ENCODE measurements at regions not wholly inside any gene's neighbourhood (a gene's known extent, or its start where the extent isn't known, plus 50 kb on each side); places are given as distances from the start of the nearest gene placed in this dataset.

DNA sequence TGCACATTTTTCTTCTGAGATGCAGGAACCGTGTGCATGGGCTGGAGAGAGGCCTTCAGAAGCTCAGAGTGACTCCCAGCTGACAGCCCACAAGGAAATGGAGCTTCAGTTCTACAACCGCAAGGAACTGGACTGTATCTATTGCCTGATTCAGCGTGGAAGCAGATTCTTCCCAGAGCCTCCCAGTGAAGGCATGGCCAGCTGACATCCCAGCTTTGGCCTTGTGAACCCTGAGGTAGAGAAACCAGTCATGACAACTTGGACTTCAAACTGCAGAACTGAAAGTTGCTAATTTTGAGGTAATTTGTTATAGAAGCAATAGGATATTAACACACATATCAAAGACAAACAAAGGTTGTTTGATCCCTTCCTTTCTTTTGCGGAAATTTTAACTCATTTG, 94.3 kb upstream of the NOX3 start:
- H3K9me3 ChIP-seq: no peaks in the 10 kb centered on the region
- H3K27ac ChIP-seq: no peak overlapping the region
- TF ChIP-seq, protein P1, sequence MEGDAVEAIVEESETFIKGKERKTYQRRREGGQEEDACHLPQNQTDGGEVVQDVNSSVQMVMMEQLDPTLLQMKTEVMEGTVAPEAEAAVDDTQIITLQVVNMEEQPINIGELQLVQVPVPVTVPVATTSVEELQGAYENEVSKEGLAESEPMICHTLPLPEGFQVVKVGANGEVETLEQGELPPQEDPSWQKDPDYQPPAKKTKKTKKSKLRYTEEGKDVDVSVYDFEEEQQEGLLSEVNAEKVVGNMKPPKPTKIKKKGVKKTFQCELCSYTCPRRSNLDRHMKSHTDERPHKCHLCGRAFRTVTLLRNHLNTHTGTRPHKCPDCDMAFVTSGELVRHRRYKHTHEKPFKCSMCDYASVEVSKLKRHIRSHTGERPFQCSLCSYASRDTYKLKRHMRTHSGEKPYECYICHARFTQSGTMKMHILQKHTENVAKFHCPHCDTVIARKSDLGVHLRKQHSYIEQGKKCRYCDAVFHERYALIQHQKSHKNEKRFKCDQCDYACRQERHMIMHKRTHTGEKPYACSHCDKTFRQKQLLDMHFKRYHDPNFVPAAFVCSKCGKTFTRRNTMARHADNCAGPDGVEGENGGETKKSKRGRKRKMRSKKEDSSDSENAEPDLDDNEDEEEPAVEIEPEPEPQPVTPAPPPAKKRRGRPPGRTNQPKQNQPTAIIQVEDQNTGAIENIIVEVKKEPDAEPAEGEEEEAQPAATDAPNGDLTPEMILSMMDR (IDR thresholded peaks at IDR 0.05): no peak
- H3K36me3 ChIP-seq: no peaks in the 10 kb centered on the region
- no peak overlapping the region for H3K4me3 ChIP-seq
- no peaks in the 10 kb centered on the region for H3K4me1 ChIP-seq
- H3K27me3 ChIP-seq: no peaks in the 10 kb centered on the region
- intact Hi-C loops (cut with DNase I): no loop called here
- no peak for DNase-seq (ENCODE audit: low spot score in 2 of 2)

GRCh38 chr6:155549028-155549798, 93.6 kb upstream of the NOX3 start:
- TF ChIP-seq, protein P1 (IDR thresholded peaks at IDR 0.05): no peak
- Histone ChIP-seq H3K27me3 (no peaks in the 10 kb centered on the region), H3K4me1 (no peaks in the 10 kb centered on the region), H3K4me3 (no peak overlapping the region), H3K36me3 (no peaks in the 10 kb centered on the region), H3K9me3 (no peaks in the 10 kb centered on the region), H3K27ac (no peak overlapping the region)
- intact Hi-C loops (cut with DNase I): no loop called here
- DNase-seq (ENCODE audit: low spot score in 2 of 2): no peak

DNA sequence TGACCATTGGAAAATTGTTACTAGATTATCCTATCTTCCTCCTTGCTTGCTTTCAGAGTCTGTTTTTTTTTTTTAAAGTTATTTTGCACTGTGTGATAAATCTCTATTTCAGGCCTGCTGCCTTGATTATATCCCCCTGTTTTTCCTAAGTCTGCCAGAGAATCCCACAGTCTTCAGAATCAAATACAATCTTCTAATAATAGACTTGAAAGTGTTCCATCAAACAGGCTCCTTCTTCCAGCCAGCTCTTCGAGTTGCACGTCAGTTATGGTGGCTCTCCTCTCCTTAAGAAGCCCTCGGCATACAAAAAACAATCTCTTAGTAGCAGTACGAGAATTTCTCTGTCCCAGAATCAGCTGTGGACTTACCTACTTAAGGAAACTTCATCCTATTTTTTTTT, 92.9 kb upstream of the NOX3 start:
- DNase-seq (ENCODE audit: low spot score in 2 of 2): no peak
- Histone ChIP-seq H3K36me3 (no peaks in the 10 kb centered on the region), H3K4me1 (no peaks in the 10 kb centered on the region), H3K9me3 (no peaks in the 10 kb centered on the region), H3K27ac (no peak overlapping the region), H3K4me3 (no peak overlapping the region), H3K27me3 (no peaks in the 10 kb centered on the region)
- TF ChIP-seq, protein P1 (IDR thresholded peaks at IDR 0.05): no peak
- intact Hi-C loops (cut with DNase I): no loop called here

GRCh38 chr6:155544677-155545076, 89.0 kb upstream of the NOX3 start:
- Histone ChIP-seq H3K4me1 (no peaks in the 10 kb centered on the region), H3K27me3 (no peaks in the 10 kb centered on the region), H3K9me3 (no peaks in the 10 kb centered on the region), H3K4me3 (no peak overlapping the region), H3K27ac (no peak overlapping the region), H3K36me3 (no peaks in the 10 kb centered on the region)
- TF ChIP-seq, protein P1 (IDR thresholded peaks at IDR 0.05): no peak
- intact Hi-C loops (cut with DNase I): no loop called here
- no peak for DNase-seq (ENCODE audit: low spot score in 2 of 2)

- Histone ChIP-seq H3K27ac (no peak overlapping the region), H3K36me3 (no peaks in the 10 kb centered on the region), H3K27me3 (no peaks in the 10 kb centered on the region), H3K4me1 (no peaks in the 10 kb centered on the region), H3K4me3 (no peak overlapping the region), H3K9me3 (no peaks in the 10 kb centered on the region)
- TF ChIP-seq, protein P1 (IDR thresholded peaks at IDR 0.05): no peak
- DNase-seq (ENCODE audit: low spot score in 2 of 2): no peak
- intact Hi-C loops (cut with DNase I): no loop called here
Measured at GRCh38 chr6:155543166-155543847, 87.7 kb upstream of the NOX3 start.

Data from ascending aorta (tissue), 2 donors.